ENCODE measurements at regions not wholly inside any gene's neighbourhood (a gene's known extent, or its start where the extent isn't known, plus 50 kb on each side); places are given as distances from the start of the nearest gene placed in this dataset.

DNA sequence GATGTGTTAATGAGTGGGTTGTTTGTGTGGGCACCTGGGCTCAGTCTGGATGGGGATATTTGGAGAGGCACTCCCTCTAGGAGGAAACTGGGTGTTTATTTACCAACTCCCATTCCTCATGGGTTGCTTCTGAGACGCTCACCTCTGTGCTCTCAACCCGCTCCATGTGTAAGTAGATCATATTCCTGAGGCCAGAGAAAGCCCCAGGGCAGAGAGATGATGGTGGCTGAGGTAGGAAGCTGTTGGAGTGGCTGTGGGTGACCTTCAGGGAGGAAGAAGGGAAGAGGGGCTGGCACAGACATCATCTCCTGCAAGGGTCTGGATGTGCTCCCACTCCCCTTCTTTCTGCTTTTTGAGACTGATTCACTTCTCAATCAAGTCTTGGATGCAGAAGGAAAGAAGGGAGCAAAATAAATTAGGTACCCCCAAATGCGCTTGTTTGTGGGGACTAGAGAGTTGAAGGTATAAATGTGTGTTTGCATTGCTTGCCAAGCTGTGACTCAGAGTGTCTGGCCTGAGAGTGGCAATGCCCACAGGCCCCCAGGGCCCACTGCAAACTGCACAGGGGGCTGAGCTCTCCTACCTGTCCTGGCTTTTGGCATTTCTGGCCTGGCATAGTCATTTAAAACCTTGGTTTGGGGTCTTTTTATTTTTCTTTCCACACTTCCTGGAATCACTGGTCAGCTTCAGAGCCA is 57.2 kb upstream of the TNP1 start:
- TF ChIP-seq POLR2A (IDR thresholded peaks at IDR 0.05), result no peak
- TF ChIP-seq, protein P1, sequence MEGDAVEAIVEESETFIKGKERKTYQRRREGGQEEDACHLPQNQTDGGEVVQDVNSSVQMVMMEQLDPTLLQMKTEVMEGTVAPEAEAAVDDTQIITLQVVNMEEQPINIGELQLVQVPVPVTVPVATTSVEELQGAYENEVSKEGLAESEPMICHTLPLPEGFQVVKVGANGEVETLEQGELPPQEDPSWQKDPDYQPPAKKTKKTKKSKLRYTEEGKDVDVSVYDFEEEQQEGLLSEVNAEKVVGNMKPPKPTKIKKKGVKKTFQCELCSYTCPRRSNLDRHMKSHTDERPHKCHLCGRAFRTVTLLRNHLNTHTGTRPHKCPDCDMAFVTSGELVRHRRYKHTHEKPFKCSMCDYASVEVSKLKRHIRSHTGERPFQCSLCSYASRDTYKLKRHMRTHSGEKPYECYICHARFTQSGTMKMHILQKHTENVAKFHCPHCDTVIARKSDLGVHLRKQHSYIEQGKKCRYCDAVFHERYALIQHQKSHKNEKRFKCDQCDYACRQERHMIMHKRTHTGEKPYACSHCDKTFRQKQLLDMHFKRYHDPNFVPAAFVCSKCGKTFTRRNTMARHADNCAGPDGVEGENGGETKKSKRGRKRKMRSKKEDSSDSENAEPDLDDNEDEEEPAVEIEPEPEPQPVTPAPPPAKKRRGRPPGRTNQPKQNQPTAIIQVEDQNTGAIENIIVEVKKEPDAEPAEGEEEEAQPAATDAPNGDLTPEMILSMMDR (IDR thresholded peaks at IDR 0.05), result no peak

All from uterus (tissue), 2 donors.